Activated CD4-positive, alpha-beta T cell treated with anti-CD3 and anti-CD28 coated beads, Interleukin-2, Interleukin-6, amounts not matched to agents 100 ng/mL and 50 ng/mL, durations not matched to agents 16 hours and 8 hours (primary cell): ENCODE measurements at regions not wholly inside any gene's neighbourhood (a gene's known extent, or its start where the extent isn't known, plus 50 kb on each side); places are given as distances from the start of the nearest gene placed in this dataset.
"Not testable (repeated sequence)": the region's sequence is repeated elsewhere in the genome, so short reads cannot be mapped to it uniquely, and the experiment has no call there.

Source experiments
- DNase-seq: peaks from one replicate; pipeline ENCODE4 v3.0.0-alpha.2; 2020

GRCh38 chr5:67674159-67674655 lies 477.6 kb upstream of the CD180 start:
- no peak for DNase-seq

DNA sequence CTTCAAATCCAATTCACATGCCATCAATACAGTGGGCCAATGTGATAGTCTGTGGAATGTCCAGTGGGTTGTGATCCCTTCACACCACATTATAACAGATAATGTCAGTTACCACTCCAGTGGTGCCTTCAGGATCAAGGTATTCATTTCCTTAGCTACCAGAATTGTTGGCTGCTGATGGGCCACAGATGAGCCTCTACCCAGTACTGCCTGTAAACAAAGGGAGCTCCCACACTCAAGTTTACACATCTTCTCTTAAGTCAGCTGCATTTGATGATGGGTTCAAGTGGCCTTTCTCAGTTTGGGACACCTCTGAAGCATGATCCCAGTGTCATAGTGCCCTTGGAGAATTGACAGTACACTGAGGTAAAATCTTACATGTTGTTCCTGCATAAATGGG lies 477.0 kb upstream of the CD180 start:
- no peak for DNase-seq

- no peak for DNase-seq
Observed at GRCh38 chr5:67673180-67673579, 476.6 kb upstream of the CD180 start.

- DNase-seq = no peak
Observed at GRCh38 chr5:67672636-67673035, 476.0 kb upstream of the CD180 start.

GRCh38 chr5:67669916-67670315 lies 473.3 kb upstream of the CD180 start:
- no peak for DNase-seq

- no peak for DNase-seq
Observed at GRCh38 chr5:67660149-67660548, 463.6 kb upstream of the CD180 start.

DNA sequence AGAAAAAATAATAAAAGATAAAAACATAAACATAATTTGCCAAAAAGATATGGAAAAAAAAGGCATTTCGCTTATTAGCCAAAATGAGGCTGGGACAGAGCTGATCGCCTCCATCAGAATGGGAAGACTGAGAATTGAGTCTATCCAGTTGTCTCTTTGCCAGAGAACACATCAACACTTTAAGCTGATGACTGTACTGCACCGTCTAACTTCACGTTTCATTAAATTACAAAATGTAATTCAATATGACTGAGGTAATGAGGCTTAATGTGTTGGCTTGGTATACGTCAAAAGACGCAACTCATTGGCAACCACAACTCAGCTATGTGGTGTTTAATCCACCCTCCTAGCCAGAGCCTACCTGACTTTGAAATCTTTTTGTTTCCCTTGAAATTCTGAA lies 462.7 kb upstream of the CD180 start:
- no peak for DNase-seq

DNA sequence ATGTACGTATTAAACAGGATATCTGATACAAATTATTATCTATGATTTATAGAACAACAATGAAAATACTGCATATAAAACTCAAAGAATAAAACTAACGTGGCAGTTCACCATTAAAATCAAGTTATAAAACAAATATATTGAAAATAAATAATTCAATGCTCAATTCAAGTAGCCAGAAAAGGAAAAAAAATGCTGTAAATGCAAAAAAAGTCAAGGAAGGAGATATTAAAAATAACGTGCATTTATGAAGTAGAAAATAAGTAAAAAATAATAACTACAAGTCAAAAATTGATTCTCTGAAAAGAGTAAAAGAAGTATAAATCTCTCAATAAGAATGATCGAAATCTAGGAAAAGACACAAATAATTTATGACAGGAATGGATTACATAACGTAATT lies 460.5 kb upstream of the CD180 start:
- DNase-seq = no peak

DNA sequence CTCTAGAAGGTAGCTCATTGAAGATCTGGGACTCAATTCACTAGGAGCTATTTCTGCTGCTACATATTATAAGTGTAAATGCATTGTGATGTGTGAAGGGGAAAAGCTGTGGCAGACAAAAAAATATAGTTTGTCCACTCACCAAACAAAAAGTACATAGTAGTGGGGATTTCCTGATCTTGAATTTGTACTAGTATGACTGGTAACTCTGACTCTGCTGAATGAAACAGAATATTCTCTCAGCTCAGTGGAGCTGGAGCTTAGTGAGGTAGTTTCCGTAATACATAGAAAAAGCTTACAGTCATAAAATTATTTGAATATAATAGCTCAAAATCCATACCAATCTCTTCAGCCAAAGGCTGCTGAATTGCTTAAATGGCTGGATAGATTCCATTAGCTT lies 455.6 kb upstream of the CD180 start:
- no peak for DNase-seq

- no peak for DNase-seq
Observed at GRCh38 chr5:67651180-67651579, 454.6 kb upstream of the CD180 start.

- DNase-seq = no peak
Observed at GRCh38 chr5:67648201-67648671, 451.6 kb upstream of the CD180 start.

- no peak for DNase-seq
Observed at GRCh38 chr5:67647772-67648171, 451.2 kb upstream of the CD180 start.

- DNase-seq = no peak
Observed at GRCh38 chr5:67644221-67644920, 447.8 kb upstream of the CD180 start.

DNA sequence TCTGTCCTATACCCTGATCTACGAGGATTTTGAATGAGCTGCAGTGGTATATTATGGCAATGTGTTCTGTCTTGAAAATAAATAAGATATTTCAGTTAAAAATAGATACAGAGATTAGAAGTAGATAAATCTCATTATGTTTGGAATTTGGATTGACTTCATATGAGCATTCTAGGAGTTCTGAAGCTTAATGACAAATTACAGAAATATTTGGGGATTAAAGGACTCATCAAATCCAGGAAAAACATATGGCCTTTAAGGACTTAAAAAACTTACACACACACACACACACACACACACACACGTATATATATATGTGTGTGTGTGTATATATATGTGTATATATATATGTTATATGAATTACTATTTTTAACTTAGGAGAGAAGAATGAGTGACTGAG lies 446.9 kb upstream of the CD180 start:
- DNase-seq = no peak

DNA sequence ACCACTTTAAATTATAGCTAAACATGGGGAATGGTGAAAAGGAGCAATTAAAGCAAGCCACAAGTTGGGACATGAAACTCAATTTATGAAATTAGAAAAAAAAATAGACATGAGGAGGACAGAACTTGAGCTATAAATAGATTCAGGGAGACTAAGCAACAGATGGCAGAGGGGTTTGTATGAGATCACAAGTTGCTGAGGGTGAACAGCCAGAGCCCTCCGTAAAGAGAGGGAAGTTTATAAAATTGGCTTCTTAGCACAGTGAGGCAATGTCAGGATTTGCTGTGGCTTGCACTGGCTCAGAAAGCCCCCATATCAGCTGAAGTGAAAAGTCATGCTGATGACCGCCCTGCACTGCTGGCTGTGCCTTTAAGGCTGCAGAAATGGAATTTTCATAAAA lies 443.4 kb upstream of the CD180 start:
- DNase-seq = no peak

DNA sequence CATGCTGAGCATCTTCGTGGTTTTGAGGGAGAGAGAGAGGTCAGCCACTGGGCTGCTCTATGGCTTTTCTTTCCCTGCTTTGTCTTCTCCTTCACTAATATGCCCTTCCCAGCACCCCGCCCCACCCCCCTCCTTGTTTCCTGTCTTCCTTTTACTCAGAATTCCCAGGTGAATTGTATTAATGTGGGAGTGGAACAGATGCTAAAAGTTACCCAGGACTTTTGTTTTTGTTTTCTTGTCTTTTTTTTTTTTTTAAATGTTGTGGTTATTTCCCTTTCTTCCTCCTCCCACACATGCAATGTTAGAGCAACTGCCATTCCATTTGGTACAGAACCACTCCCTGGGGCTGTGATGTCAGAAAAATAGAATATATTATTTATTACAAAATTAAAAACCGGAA lies 442.7 kb upstream of the CD180 start:
- no peak for DNase-seq

GRCh38 chr5:67636850-67637524 lies 440.4 kb upstream of the CD180 start:
- no peak for DNase-seq

- DNase-seq = no peak
Observed at GRCh38 chr5:67636091-67636490, 439.5 kb upstream of the CD180 start.

- not testable (repeated sequence) for DNase-seq
Observed at GRCh38 chr5:67627079-67627478, 430.5 kb upstream of the CD180 start.

- no peak for DNase-seq
Observed at GRCh38 chr5:67623078-67623477, 426.5 kb upstream of the CD180 start.

- DNase-seq = no peak
Observed at GRCh38 chr5:67620424-67621397, 424.1 kb upstream of the CD180 start.

GRCh38 chr5:67619636-67620035 lies 423.0 kb upstream of the CD180 start:
- no peak for DNase-seq

DNA sequence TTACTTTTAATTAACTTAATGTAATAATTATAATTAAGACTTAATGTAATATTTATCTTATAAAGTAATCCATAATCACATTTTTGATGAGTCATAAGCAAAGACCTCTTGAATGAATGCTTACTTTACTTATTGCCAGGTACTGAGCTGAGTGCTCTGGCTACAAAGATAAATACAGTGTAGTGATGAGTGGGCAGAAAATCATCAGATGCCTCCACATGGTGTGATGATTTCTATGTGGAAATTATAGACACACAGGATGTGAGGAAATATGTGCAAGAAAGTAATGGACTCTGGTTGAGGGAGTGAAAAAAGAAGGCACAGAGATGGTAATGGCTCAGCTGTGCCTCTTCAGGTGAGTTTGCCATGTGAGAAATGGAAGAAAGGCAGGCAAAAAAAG lies 422.6 kb upstream of the CD180 start:
- no peak for DNase-seq
